ENCODE measurements at regions not wholly inside any gene's neighbourhood (a gene's known extent, or its start where the extent isn't known, plus 50 kb on each side); places are given as distances from the start of the nearest gene placed in this dataset.

DNA sequence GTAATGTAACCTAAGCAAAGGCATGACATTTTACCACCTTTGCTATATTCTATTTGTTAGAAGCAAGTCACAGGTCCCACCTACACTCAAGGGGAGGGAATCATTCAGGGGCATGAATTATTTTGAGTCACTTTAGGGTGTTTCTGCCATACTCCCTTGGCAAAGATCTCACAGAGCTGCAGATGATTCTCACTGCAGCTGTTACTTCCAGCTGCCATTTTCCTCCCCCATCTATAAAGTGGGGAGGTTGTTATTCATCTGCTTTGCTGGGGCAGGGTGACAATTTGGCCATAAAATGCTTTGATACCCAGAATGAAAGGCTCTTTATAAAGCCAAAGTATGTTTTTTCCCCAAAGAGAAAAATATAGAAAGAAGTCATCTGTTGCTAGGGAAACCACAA lies 136.5 kb upstream of the SMIM31 start:
- TF ChIP-seq, protein P1, sequence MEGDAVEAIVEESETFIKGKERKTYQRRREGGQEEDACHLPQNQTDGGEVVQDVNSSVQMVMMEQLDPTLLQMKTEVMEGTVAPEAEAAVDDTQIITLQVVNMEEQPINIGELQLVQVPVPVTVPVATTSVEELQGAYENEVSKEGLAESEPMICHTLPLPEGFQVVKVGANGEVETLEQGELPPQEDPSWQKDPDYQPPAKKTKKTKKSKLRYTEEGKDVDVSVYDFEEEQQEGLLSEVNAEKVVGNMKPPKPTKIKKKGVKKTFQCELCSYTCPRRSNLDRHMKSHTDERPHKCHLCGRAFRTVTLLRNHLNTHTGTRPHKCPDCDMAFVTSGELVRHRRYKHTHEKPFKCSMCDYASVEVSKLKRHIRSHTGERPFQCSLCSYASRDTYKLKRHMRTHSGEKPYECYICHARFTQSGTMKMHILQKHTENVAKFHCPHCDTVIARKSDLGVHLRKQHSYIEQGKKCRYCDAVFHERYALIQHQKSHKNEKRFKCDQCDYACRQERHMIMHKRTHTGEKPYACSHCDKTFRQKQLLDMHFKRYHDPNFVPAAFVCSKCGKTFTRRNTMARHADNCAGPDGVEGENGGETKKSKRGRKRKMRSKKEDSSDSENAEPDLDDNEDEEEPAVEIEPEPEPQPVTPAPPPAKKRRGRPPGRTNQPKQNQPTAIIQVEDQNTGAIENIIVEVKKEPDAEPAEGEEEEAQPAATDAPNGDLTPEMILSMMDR (IDR thresholded peaks at IDR 0.05), result no peak
- no peak for TF ChIP-seq MYC (IDR thresholded peaks at IDR 0.05; ENCODE audit: borderline replicate concordance, low read length)
- TF ChIP-seq, protein P2, sequence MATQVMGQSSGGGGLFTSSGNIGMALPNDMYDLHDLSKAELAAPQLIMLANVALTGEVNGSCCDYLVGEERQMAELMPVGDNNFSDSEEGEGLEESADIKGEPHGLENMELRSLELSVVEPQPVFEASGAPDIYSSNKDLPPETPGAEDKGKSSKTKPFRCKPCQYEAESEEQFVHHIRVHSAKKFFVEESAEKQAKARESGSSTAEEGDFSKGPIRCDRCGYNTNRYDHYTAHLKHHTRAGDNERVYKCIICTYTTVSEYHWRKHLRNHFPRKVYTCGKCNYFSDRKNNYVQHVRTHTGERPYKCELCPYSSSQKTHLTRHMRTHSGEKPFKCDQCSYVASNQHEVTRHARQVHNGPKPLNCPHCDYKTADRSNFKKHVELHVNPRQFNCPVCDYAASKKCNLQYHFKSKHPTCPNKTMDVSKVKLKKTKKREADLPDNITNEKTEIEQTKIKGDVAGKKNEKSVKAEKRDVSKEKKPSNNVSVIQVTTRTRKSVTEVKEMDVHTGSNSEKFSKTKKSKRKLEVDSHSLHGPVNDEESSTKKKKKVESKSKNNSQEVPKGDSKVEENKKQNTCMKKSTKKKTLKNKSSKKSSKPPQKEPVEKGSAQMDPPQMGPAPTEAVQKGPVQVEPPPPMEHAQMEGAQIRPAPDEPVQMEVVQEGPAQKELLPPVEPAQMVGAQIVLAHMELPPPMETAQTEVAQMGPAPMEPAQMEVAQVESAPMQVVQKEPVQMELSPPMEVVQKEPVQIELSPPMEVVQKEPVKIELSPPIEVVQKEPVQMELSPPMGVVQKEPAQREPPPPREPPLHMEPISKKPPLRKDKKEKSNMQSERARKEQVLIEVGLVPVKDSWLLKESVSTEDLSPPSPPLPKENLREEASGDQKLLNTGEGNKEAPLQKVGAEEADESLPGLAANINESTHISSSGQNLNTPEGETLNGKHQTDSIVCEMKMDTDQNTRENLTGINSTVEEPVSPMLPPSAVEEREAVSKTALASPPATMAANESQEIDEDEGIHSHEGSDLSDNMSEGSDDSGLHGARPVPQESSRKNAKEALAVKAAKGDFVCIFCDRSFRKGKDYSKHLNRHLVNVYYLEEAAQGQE (IDR thresholded peaks at IDR 0.05), result no peak
- no peak for TF ChIP-seq EP300 (IDR thresholded peaks at IDR 0.05)
- no peak for TF ChIP-seq JUNB (IDR thresholded peaks at IDR 0.05)
- TF ChIP-seq RFX5 (IDR thresholded peaks at IDR 0.05), result no peak
- TF ChIP-seq SREBF2 (IDR thresholded peaks at IDR 0.05), result no peak

Measured in A549 (cell line).